GM12874 (cell line): ENCODE measurements at regions not wholly inside any gene's neighbourhood (a gene's known extent, or its start where the extent isn't known, plus 50 kb on each side); places are given as distances from the start of the nearest gene placed in this dataset.

Source experiments
- CTCF ChIP-seq: IDR thresholded peaks from 2 replicates; pipeline ENCODE4 v1.5.1; 2011; ENCODE audit warnings: low read depth, mild to moderate bottlenecking, control low read depth, low read length, moderate library complexity; ENCODE audit not compliant: insufficient read depth

GRCh38 chr2:17317439-17317976 is 200.7 kb downstream of the RAD51AP2 start:
- TF ChIP-seq CTCF = no peak

GRCh38 chr2:17313261-17313660 is 205.0 kb downstream of the RAD51AP2 start:
- no peak for TF ChIP-seq CTCF

GRCh38 chr2:17311771-17312511 is 206.3 kb downstream of the RAD51AP2 start:
- no peak for TF ChIP-seq CTCF

- TF ChIP-seq CTCF = no peak
Measured at GRCh38 chr2:17311106-17311619, 207.1 kb downstream of the RAD51AP2 start.

- peak; percentile 70 for TF ChIP-seq CTCF
Measured at GRCh38 chr2:17309741-17310339, 208.4 kb downstream of the RAD51AP2 start.

GRCh38 chr2:17309181-17309580 is 209.1 kb downstream of the RAD51AP2 start:
- TF ChIP-seq CTCF = no peak

- no peak for TF ChIP-seq CTCF
Measured at GRCh38 chr2:17306706-17307105, 211.5 kb downstream of the RAD51AP2 start.
